HepG2 (cell line): ENCODE measurements at regions not wholly inside any gene's neighbourhood (a gene's known extent, or its start where the extent isn't known, plus 50 kb on each side); places are given as distances from the start of the nearest gene placed in this dataset.

Experiments
- ATAC-seq: fragments of 200-7000 bp; cut with Tn5 transposase; 3 replicates; pipeline ENCODE4 v1.9.1; 2020; ENCODE audit warnings: mild to moderate bottlenecking, moderate library complexity
- BruUV-seq: library from RNA; stranded (reverse); fragments of 400-500 nt; replicated peaks from 2 replicates; lab custom pipeline; 2021; lab: Mats Ljungman, UMichigan
- CTCF ChIA-PET: fragments of 300-600 bp; formaldehyde crosslinking; extraction: SDS; loops from one replicate; lab custom pipeline; 2021; ENCODE audit warnings: low total read pairs, inconsistent platforms, low intra/inter-chr PET ratio; lab: Yijun Ruan, JAX
- POLR2A ChIA-PET: fragments of 350-600 bp; sonication (Branson Sonifier 250); formaldehyde crosslinking; loops from one replicate; lab custom pipeline; 2020; ENCODE audit warnings: antibody characterized with exemption, inconsistent platforms; lab: Yijun Ruan, JAX
- DNase-seq: peaks from one replicate; pipeline ENCODE4 v3.0.0-alpha.2; 2015; ENCODE audit warnings: low spot score
- FAIRE-seq: peaks from 3 replicates; lab custom pipeline; 2011; peaks lifted over from hg19 to GRCh38; lab: Jason Lieb, UNC
- H2AFZ ChIP-seq: one replicate; pipeline ENCODE4 v1.6.1; 2011; ENCODE audit warnings: low read length, inconsistent platforms
- H3K27ac ChIP-seq: fragments of 300-600 bp; 3 replicates; pipeline ENCODE4 v1.8.0; 2011; ENCODE audit warnings: mixed run types, mild to moderate bottlenecking, mixed read lengths, low read length, inconsistent platforms; ENCODE audit not compliant: insufficient read depth; ENCODE audit errors: extremely low read length
- H3K27me3 ChIP-seq, 2 experiments: fragments of 200-600 bp in 1 of 2; 2 replicates in 1 of 2; 3 replicates in 1 of 2; pipeline versions ENCODE4 v1.6.0 to v1.8.0; 2011; ENCODE audit warnings: low read length in 2 of 2, mild to moderate bottlenecking in 2 of 2, moderate library complexity in 2 of 2, inconsistent platforms in 1 of 2; ENCODE audit not compliant: insufficient read depth in 2 of 2, control insufficient read depth in 1 of 2
- H3K36me3 ChIP-seq, 2 experiments: fragments of 200-600 bp in 1 of 2; replicated peaks in 1 of 2; 2 replicates in 1 of 2; 3 replicates in 1 of 2; pipeline versions ENCODE4 v1.5.1 to v1.8.0; 2011; ENCODE audit warnings: low read length in 2 of 2, inconsistent platforms in 1 of 2; ENCODE audit not compliant: insufficient read depth in 2 of 2, control insufficient read depth in 1 of 2
- H3K4me1 ChIP-seq: 2 replicates; pipeline ENCODE4 v1.5.1; 2012; ENCODE audit warnings: low read length, inconsistent platforms; ENCODE audit not compliant: insufficient read depth
- H3K4me2 ChIP-seq: 2 replicates; pipeline ENCODE4 v1.6.0; 2011; ENCODE audit warnings: low read depth, low read length, inconsistent platforms
- H3K4me3 ChIP-seq, 3 experiments: fragments of 200-600 bp in 1 of 3; sonication (generic), shearing (Covaris generic) in 1 of 3; replicated peaks in 1 of 3; 2 replicates each; pipeline ENCODE4 v1.5.1; 2011 to 2016; ENCODE audit warnings: low read length in 3 of 3, inconsistent platforms in 2 of 3, low read depth in 2 of 3, mild to moderate bottlenecking in 2 of 3, control low read depth in 1 of 3, mixed read lengths in 1 of 3; ENCODE audit not compliant: insufficient read depth in 1 of 3
- H3K79me2 ChIP-seq: one replicate; pipeline ENCODE4 v1.6.1; 2011; ENCODE audit warnings: low read length, inconsistent platforms; ENCODE audit not compliant: insufficient read depth
- H3K9ac ChIP-seq: 2 replicates; pipeline ENCODE4 v1.6.0; 2011; ENCODE audit warnings: mild to moderate bottlenecking, low read depth, low read length, inconsistent platforms; ENCODE audit not compliant: insufficient read depth
- H3K9me3 ChIP-seq: 2 replicates; pipeline ENCODE4 v1.5.1; 2012; ENCODE audit warnings: mild to moderate bottlenecking, low read length
- H4K20me1 ChIP-seq: 2 replicates; pipeline ENCODE4 v1.6.0; 2011; ENCODE audit warnings: inconsistent platforms, mild to moderate bottlenecking, low read length, moderate library complexity; ENCODE audit not compliant: insufficient read depth
- AKAP8 ChIP-seq: sonication (generic); formaldehyde crosslinking; IDR thresholded peaks from 2 replicates; pipeline ENCODE4 v1.5.1; 2020; ENCODE audit warnings: mild to moderate bottlenecking, missing genetic modification reagents
- ARHGAP35 ChIP-seq: sonication (generic); formaldehyde crosslinking; IDR thresholded peaks from 2 replicates; pipeline ENCODE4 v1.9.0; 2022; ENCODE audit warnings: mild to moderate bottlenecking, inconsistent platforms, moderate library complexity, missing genetic modification reagents, borderline replicate concordance
- CHD2 ChIP-seq: IDR thresholded peaks from 2 replicates; pipeline ENCODE4 v1.6.1; 2011; ENCODE audit warnings: low read depth, low read length, improper control_type of control experiment
- ISX ChIP-seq: sonication (generic); formaldehyde crosslinking; conservative IDR thresholded peaks from 2 replicates; pipeline ENCODE4 v1.5.0; 2020; ENCODE audit warnings: missing genetic modification reagents
- KLF12 ChIP-seq: sonication (generic); formaldehyde crosslinking; IDR thresholded peaks from 2 replicates; pipeline ENCODE4 v1.4.0; 2020; ENCODE audit warnings: missing genetic modification reagents, borderline replicate concordance
- NAIF1 ChIP-seq: sonication (generic); formaldehyde crosslinking; IDR thresholded peaks from 2 replicates; pipeline ENCODE4 v1.5.0; 2020; ENCODE audit warnings: mild to moderate bottlenecking, missing genetic modification reagents, borderline replicate concordance
- NFKBIZ ChIP-seq: IDR thresholded peaks from 2 replicates; pipeline ENCODE4 v1.6.1; 2018; ENCODE audit warnings: missing genetic modification reagents, missing compliant biosample characterization
- POLR2G ChIP-seq: fragments of 200-400 bp; formaldehyde crosslinking; IDR thresholded peaks from 2 replicates; pipeline ENCODE4 v1.6.1; 2018; ENCODE audit warnings: mild to moderate bottlenecking, low read depth, low read length, moderate library complexity
- RCOR2 ChIP-seq: IDR thresholded peaks from 2 replicates; pipeline ENCODE4 v1.6.1; 2016; ENCODE audit warnings: missing biosample characterization, missing genetic modification reagents
- SATB2 ChIP-seq: sonication (generic); formaldehyde crosslinking; IDR thresholded peaks from 2 replicates; pipeline ENCODE4 v1.5.0; 2020; ENCODE audit warnings: missing genetic modification reagents
- SOX5 ChIP-seq: IDR thresholded peaks from 2 replicates; pipeline ENCODE4 v1.6.1; 2016; ENCODE audit warnings: borderline replicate concordance
- SP1 ChIP-seq, 2 experiments: fragments of 450-650 bp in 1 of 2; sonication (generic) in 1 of 2; formaldehyde crosslinking in 1 of 2; IDR thresholded peaks; 2 replicates each; pipeline versions ENCODE4 v1.4.0 to v1.6.1; 2016 to 2020; ENCODE audit warnings: missing genetic modification reagents in 1 of 2
- ZNF282 ChIP-seq: fragments of 450-650 bp; IDR thresholded peaks from 2 replicates; pipeline ENCODE4 v1.6.1; 2018; ENCODE audit not compliant: partially characterized antibody
- ZNF446 ChIP-seq: sonication (generic); formaldehyde crosslinking; IDR thresholded peaks from 2 replicates; pipeline ENCODE4 v1.5.0; 2020; ENCODE audit warnings: mild to moderate bottlenecking, missing genetic modification reagents
- ZSCAN21 ChIP-seq: sonication (generic); formaldehyde crosslinking; IDR thresholded peaks from 2 replicates; pipeline ENCODE4 v1.8.0; 2022; ENCODE audit warnings: mild to moderate bottlenecking, missing genetic modification reagents, moderate library complexity, borderline replicate concordance
- WGBS: methylation state at CpG from one replicate; pipeline ENCODE4 v1.1.6; 2017; ENCODE audit warnings: low lambda C conversion rate; 5-methylcytosine and 5-hydroxymethylcytosine counted together
- in situ Hi-C: cut with HindIII; loops from 2 replicates; pipeline ENCODE4 v1.10.0; 2017; ENCODE audit warnings: low pct_unique_long_range_greater_than_20kb; ENCODE audit not compliant: extremely low pct_ligation_motif_present
- intact Hi-C: fragments of 100-400 bp; cut with micrococcal nuclease; formaldehyde crosslinking; loops from one replicate; pipeline ENCODE4 v1.10.0; 2022; ENCODE audit not compliant: unreplicated experiment
- TF ChIP-seq, protein P1 (sequence below): sonication (generic); formaldehyde crosslinking; IDR thresholded peaks from 2 replicates; pipeline ENCODE4 v1.4.0; 2020; ENCODE audit warnings: missing genetic modification reagents
- TF ChIP-seq, protein P2 (sequence below): sonication (generic); formaldehyde crosslinking; IDR thresholded peaks from 2 replicates; pipeline ENCODE4 v1.4.0; 2020; ENCODE audit warnings: missing genetic modification reagents
- TF ChIP-seq, protein P3 (sequence below): sonication (generic); formaldehyde crosslinking; IDR thresholded peaks from 2 replicates; pipeline ENCODE4 v1.8.0; 2022; ENCODE audit warnings: missing genetic modification reagents, mild to moderate bottlenecking, inconsistent platforms, borderline replicate concordance
- TF ChIP-seq, protein P4 (sequence below): sonication (generic); formaldehyde crosslinking; IDR thresholded peaks from 2 replicates; pipeline ENCODE4 v1.4.0; 2020; ENCODE audit warnings: missing genetic modification reagents
- TF ChIP-seq, protein P5 (sequence below): sonication (generic); formaldehyde crosslinking; IDR thresholded peaks from 2 replicates; pipeline ENCODE4 v1.8.1; 2023; ENCODE audit warnings: mild to moderate bottlenecking, missing genetic modification reagents

DNA sequence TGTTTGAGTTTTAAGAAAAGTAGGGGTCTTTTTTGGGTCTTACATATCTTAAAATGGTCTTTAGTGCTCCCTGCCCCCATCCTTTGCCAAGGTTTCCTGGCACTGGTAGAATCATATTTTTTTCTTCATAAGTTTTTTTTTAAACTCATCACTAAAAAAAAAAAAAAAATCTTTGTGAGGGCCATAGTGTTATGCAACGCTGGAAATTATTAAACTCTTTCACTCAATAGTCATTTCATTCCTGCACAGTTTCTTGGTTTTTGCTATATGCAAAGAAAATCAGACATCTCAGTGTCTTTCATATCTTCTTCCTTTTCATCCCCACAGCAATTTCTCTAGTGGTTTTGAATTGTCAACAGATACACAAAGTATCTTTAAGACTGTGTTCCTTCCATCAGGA, 95.6 kb downstream of the TMA16 start:
- ATAC-seq (no peak), DNase-seq (no peak), FAIRE-seq (no peak)
- intact Hi-C loops, result no loop called here
- Histone ChIP-seq H2AFZ (no peak overlapping the region), H3K9ac (no peak overlapping the region), H4K20me1 (no peaks in the 10 kb centered on the region), H3K36me3 (no peaks in the 10 kb centered on the region), H3K4me1 (no peaks in the 10 kb centered on the region), H3K4me3 (no peak overlapping the region), H3K79me2 (no peaks in the 10 kb centered on the region), H3K4me2 (no peak overlapping the region), H3K9me3 (no peaks in the 10 kb centered on the region), H3K27ac (no peak overlapping the region), H3K27me3 (no peaks in the 10 kb centered on the region)
- ChIA-PET POLR2A (no interaction called here), CTCF (no interaction called here)
- TF ChIP-seq, protein P1, sequence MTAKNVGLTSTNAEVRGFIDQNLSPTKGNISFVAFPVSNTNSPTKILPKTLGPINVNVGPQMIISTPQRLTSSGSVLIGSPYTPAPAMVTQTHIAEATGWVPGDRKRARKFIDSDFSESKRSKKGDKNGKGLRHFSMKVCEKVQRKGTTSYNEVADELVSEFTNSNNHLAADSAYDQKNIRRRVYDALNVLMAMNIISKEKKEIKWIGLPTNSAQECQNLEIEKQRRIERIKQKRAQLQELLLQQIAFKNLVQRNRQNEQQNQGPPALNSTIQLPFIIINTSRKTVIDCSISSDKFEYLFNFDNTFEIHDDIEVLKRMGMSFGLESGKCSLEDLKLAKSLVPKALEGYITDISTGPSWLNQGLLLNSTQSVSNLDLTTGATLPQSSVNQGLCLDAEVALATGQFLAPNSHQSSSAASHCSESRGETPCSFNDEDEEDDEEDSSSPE (CRISPR knock-in tag), result no peak
- TF ChIP-seq ZNF446 (CRISPR knock-in tag) (no peak), SOX5 (CRISPR knock-in tag) (no peak), ZSCAN21 (CRISPR knock-in tag) (no peak), AKAP8 (CRISPR knock-in tag) (no peak), ZNF282 (no peak), SP1 (IDR thresholded peaks at IDR 0.05) (no peak), SP1 (CRISPR knock-in tag; IDR thresholded peaks at IDR 0.05) (no peak), ISX (no peak), RCOR2 (CRISPR knock-in tag) (no peak), NAIF1 (CRISPR knock-in tag) (no peak), POLR2G (no peak), ARHGAP35 (CRISPR knock-in tag) (no peak), CHD2 (no peak), NFKBIZ (CRISPR knock-in tag) (no peak), SATB2 (CRISPR knock-in tag) (no peak), KLF12 (CRISPR knock-in tag) (no peak)
- TF ChIP-seq, protein P2, sequence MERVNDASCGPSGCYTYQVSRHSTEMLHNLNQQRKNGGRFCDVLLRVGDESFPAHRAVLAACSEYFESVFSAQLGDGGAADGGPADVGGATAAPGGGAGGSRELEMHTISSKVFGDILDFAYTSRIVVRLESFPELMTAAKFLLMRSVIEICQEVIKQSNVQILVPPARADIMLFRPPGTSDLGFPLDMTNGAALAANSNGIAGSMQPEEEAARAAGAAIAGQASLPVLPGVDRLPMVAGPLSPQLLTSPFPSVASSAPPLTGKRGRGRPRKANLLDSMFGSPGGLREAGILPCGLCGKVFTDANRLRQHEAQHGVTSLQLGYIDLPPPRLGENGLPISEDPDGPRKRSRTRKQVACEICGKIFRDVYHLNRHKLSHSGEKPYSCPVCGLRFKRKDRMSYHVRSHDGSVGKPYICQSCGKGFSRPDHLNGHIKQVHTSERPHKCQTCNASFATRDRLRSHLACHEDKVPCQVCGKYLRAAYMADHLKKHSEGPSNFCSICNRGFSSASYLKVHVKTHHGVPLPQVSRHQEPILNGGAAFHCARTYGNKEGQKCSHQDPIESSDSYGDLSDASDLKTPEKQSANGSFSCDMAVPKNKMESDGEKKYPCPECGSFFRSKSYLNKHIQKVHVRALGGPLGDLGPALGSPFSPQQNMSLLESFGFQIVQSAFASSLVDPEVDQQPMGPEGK (CRISPR knock-in tag), result no peak
- TF ChIP-seq, protein P3, sequence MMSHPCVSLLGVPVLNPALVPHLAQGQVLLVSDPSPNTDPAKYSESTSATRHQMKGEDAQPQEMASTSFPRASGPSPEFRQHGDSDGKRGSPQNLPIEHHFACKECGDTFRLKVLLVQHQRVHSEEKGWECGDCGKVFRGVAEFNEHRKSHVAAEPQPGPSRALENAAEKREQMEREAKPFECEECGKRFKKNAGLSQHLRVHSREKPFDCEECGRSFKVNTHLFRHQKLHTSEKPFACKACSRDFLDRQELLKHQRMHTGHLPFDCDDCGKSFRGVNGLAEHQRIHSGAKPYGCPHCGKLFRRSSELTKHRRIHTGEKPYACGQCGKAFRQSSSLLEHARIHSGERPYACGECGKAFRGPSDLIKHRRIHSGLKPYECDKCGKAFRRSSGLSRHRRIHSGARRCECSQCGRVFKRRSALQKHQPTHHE, result no peak
- TF ChIP-seq, protein P4, sequence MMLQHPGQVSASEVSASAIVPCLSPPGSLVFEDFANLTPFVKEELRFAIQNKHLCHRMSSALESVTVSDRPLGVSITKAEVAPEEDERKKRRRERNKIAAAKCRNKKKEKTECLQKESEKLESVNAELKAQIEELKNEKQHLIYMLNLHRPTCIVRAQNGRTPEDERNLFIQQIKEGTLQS (CRISPR knock-in tag), result no peak
- TF ChIP-seq, protein P5, sequence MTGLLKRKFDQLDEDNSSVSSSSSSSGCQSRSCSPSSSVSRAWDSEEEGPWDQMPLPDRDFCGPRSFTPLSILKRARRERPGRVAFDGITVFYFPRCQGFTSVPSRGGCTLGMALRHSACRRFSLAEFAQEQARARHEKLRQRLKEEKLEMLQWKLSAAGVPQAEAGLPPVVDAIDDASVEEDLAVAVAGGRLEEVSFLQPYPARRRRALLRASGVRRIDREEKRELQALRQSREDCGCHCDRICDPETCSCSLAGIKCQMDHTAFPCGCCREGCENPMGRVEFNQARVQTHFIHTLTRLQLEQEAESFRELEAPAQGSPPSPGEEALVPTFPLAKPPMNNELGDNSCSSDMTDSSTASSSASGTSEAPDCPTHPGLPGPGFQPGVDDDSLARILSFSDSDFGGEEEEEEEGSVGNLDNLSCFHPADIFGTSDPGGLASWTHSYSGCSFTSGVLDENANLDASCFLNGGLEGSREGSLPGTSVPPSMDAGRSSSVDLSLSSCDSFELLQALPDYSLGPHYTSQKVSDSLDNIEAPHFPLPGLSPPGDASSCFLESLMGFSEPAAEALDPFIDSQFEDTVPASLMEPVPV (CRISPR knock-in tag), result no peak
- BruUV-seq, result no TSS peak
- in situ Hi-C loops, result no loop called here
- WGBS, result 2% methylated on average over 1 of the region's 1 CpG
